GM12878 (cell line): ENCODE measurements at regions not wholly inside any gene's neighbourhood (a gene's known extent, or its start where the extent isn't known, plus 50 kb on each side); places are given as distances from the start of the nearest gene placed in this dataset.

Source experiments
- ATAC-seq: fragments of 200-7000 bp; cut with Tn5 transposase; 3 replicates; pipeline ENCODE4 v1.9.1; 2020; ENCODE audit warnings: mild to moderate bottlenecking, moderate library complexity
- BruUV-seq: library from RNA; stranded (reverse); fragments of 400-500 nt; replicated peaks from 2 replicates; lab custom pipeline; 2021; lab: Mats Ljungman, UMichigan
- CTCF ChIA-PET: fragments of 300-600 bp; sonication (Branson Sonifier 250); formaldehyde crosslinking; extraction: SDS; loops from one replicate; lab custom pipeline; 2021; ENCODE audit warnings: inconsistent platforms; lab: Yijun Ruan, JAX
- POLR2A ChIA-PET: fragments of 350-600 bp; formaldehyde crosslinking; extraction: SDS; loops from one replicate; lab custom pipeline; 2021; ENCODE audit warnings: inconsistent platforms; lab: Charles Lee
- RAD21 ChIA-PET: fragments of 300-600 bp; sonication (Branson Sonifier 250); formaldehyde crosslinking; loops from one replicate; lab custom pipeline; 2023; ENCODE audit warnings: antibody characterized with exemption; ENCODE audit not compliant: unreplicated experiment; lab: Charles Lee
- SMC1A ChIA-PET: fragments of 300-600 bp; sonication (Branson Sonifier 250); formaldehyde crosslinking; loops from one replicate; lab custom pipeline; 2023; ENCODE audit not compliant: unreplicated experiment, uncharacterized antibody; lab: Charles Lee
- DNase-seq: peaks from one replicate; pipeline ENCODE4 v3.0.0-alpha.2; 2011; ENCODE audit warnings: low read depth, low spot score
- FAIRE-seq: peaks from 3 replicates; lab custom pipeline; 2011; peaks lifted over from hg19 to GRCh38; lab: Jason Lieb, UNC
- H2AFZ ChIP-seq: 2 replicates; pipeline ENCODE4 v1.6.0; 2011; ENCODE audit warnings: low read depth, low read length, control low read depth; ENCODE audit not compliant: control insufficient read depth
- H3K27ac ChIP-seq: 2 replicates; pipeline ENCODE4 v1.5.1; 2011; ENCODE audit warnings: control low read depth; ENCODE audit not compliant: control insufficient read depth, insufficient read depth
- H3K27me3 ChIP-seq, 2 experiments: replicated peaks in 1 of 2; 2 replicates each; pipeline versions ENCODE4 v1.6.0 to v1.6.1; 2011; ENCODE audit warnings: low read length in 1 of 2; ENCODE audit not compliant: control insufficient read depth in 2 of 2, insufficient read depth in 2 of 2
- H3K36me3 ChIP-seq, 2 experiments: 2 replicates each; pipeline ENCODE4 v1.5.1; 2011; ENCODE audit warnings: low read length in 1 of 2; ENCODE audit not compliant: control insufficient read depth in 2 of 2, insufficient read depth in 2 of 2
- H3K4me1 ChIP-seq: 2 replicates; pipeline ENCODE4 v1.6.1; 2011; ENCODE audit warnings: mild to moderate bottlenecking, low read length, moderate library complexity, mixed read lengths; ENCODE audit not compliant: control insufficient read depth, insufficient read depth
- H3K4me2 ChIP-seq: 2 replicates; pipeline ENCODE4 v1.6.0; 2011; ENCODE audit warnings: control low read depth; ENCODE audit not compliant: control insufficient read depth, insufficient read depth
- H3K4me3 ChIP-seq: fragments of 200-600 bp; sonication (generic); 2 replicates; pipeline ENCODE4 v1.5.1; 2016
- H3K79me2 ChIP-seq: 2 replicates; pipeline ENCODE4 v1.6.0; 2011; ENCODE audit warnings: low read length; ENCODE audit not compliant: control insufficient read depth, insufficient read depth
- H3K9ac ChIP-seq: 2 replicates; pipeline ENCODE4 v1.8.0; 2011; ENCODE audit warnings: low read length, control low read depth, mixed read lengths; ENCODE audit not compliant: control insufficient read depth, insufficient read depth
- H3K9me3 ChIP-seq: replicated peaks from 3 replicates; pipeline ENCODE4 v1.5.1; 2011; ENCODE audit warnings: mild to moderate bottlenecking, low read length; ENCODE audit not compliant: control insufficient read depth, insufficient read depth
- H4K20me1 ChIP-seq: 2 replicates; pipeline ENCODE4 v1.6.0; 2011; ENCODE audit not compliant: control insufficient read depth, insufficient read depth
- BCL11A ChIP-seq: IDR thresholded peaks from 2 replicates; pipeline ENCODE4 v1.6.1; 2011; ENCODE audit warnings: low read depth, low read length
- ESRRA ChIP-seq: IDR thresholded peaks from 2 replicates; pipeline ENCODE4 v1.6.1; 2012; ENCODE audit warnings: mild to moderate bottlenecking, low read length, improper control_type of control experiment
- HCFC1 ChIP-seq: fragments of 150-350 bp; IDR thresholded peaks from 2 replicates; pipeline ENCODE4 v1.6.1; 2014; ENCODE audit warnings: low read length
- RELB ChIP-seq: fragments of 450-650 bp; IDR thresholded peaks from 2 replicates; pipeline ENCODE4 v1.6.1; 2017; ENCODE audit warnings: low read depth, mild to moderate bottlenecking, moderate library complexity
- SREBF2 ChIP-seq: IDR thresholded peaks from 2 replicates; pipeline ENCODE4 v1.6.1; 2012; ENCODE audit warnings: mild to moderate bottlenecking, low read length
- YBX1 ChIP-seq: fragments of 450-650 bp; IDR thresholded peaks from 2 replicates; pipeline ENCODE4 v1.6.1; 2016; ENCODE audit warnings: antibody characterized with exemption
- WGBS: methylation state at CpG from one replicate; pipeline ENCODE4 v1.1.6; 2016; ENCODE audit warnings: low lambda C conversion rate; ENCODE audit not compliant: insufficient replicate concordance, insufficient coverage; ENCODE audit errors: missing lambda C conversion rate; 5-methylcytosine and 5-hydroxymethylcytosine counted together
- in situ Hi-C: fragments of 300-500 bp; cut with MboI; formaldehyde crosslinking; loops from 9 replicates; pipeline ENCODE4 v1.14.3; 2018; ENCODE audit warnings: mixed read lengths
- intact Hi-C: fragments of 100-400 bp; cut with micrococcal nuclease; formaldehyde crosslinking; loops from one replicate; pipeline ENCODE4 v1.14.2; 2022; ENCODE audit not compliant: unreplicated experiment
- TF ChIP-seq, protein P1 (sequence below): fragments of 450-650 bp; IDR thresholded peaks from 2 replicates; pipeline ENCODE4 v1.6.1; 2017; ENCODE audit warnings: mild to moderate bottlenecking, low read depth, inconsistent platforms; ENCODE audit not compliant: poor library complexity, severe bottlenecking

DNA sequence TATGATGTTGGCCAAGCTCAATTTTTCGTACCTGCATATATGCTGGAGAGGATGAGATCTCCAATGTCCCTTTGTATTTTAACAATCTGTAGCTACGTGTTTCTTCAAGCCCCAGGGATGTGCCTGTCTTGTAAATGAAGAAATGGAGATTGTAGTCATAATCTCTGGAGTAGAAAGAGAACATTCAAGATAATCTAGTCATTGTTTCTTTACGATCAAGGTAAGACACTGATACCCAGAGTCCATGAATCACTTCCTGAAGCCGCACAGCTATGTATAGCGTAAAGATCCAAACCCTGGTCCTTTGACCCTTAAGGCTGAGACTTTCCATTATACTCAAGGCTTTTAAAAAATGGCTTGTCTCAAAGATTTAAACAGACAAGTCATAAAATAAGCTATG, 205.5 kb downstream of the HS3ST3B1 start:
- POLR2A ChIA-PET: no interaction called here
- FAIRE-seq (no peak), ATAC-seq (no peak)

More for the DNA sequence above, 205.5 kb downstream of the HS3ST3B1 start:
- in situ Hi-C loops: no loop called here
- Histone ChIP-seq H3K79me2 (no peaks in the 10 kb centered on the region), H3K27ac (no peak overlapping the region), H3K36me3 (no peaks in the 10 kb centered on the region), H3K27me3 (no peaks in the 10 kb centered on the region), H3K4me1 (no peaks in the 10 kb centered on the region), H3K4me3 (no peak overlapping the region), H3K9ac (no peak overlapping the region), H3K9me3 (no peaks in the 10 kb centered on the region), H2AFZ (no peak overlapping the region), H4K20me1 (no peaks in the 10 kb centered on the region), H3K4me2 (no peak overlapping the region)
- ChIA-PET CTCF (no interaction called here), SMC1A (no interaction called here), RAD21 (no interaction called here)
- intact Hi-C loops: no loop called here
- no peak for DNase-seq
- TF ChIP-seq HCFC1 (no peak), ESRRA (no peak), RELB (no peak), BCL11A (no peak), SREBF2 (no peak), YBX1 (no peak)
- TF ChIP-seq, protein P1, sequence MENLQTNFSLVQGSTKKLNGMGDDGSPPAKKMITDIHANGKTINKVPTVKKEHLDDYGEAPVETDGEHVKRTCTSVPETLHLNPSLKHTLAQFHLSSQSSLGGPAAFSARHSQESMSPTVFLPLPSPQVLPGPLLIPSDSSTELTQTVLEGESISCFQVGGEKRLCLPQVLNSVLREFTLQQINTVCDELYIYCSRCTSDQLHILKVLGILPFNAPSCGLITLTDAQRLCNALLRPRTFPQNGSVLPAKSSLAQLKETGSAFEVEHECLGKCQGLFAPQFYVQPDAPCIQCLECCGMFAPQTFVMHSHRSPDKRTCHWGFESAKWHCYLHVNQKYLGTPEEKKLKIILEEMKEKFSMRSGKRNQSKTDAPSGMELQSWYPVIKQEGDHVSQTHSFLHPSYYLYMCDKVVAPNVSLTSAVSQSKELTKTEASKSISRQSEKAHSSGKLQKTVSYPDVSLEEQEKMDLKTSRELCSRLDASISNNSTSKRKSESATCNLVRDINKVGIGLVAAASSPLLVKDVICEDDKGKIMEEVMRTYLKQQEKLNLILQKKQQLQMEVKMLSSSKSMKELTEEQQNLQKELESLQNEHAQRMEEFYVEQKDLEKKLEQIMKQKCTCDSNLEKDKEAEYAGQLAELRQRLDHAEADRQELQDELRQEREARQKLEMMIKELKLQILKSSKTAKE: no peak
- WGBS: 39% methylated on average over 5 of the region's 5 CpGs
- BruUV-seq: no TSS peak
